H9 (cell line): ENCODE measurements at regions not wholly inside any gene's neighbourhood (a gene's known extent, or its start where the extent isn't known, plus 50 kb on each side); places are given as distances from the start of the nearest gene placed in this dataset.

Source experiments
- DNase-seq: peaks from one replicate; pipeline ENCODE4 v3.0.0-alpha.2; 2017
- H2AFZ ChIP-seq: one replicate; pipeline ENCODE4 v1.6.1; 2013; ENCODE audit warnings: mild to moderate bottlenecking, low read length, control low read depth, moderate library complexity
- H2AK5ac ChIP-seq: 2 replicates; pipeline ENCODE4 v1.6.1; 2013; ENCODE audit warnings: low read length, control low read depth, mixed read lengths; ENCODE audit not compliant: insufficient read length
- H2BK120ac ChIP-seq: one replicate; pipeline ENCODE4 v1.6.1; 2013; ENCODE audit warnings: low read depth, mild to moderate bottlenecking, low read length, control low read depth, inconsistent platforms; ENCODE audit not compliant: poor library complexity, severe bottlenecking
- H2BK12ac ChIP-seq: 2 replicates; pipeline ENCODE4 v1.6.1; 2013; ENCODE audit warnings: low read length, control low read depth, mixed read lengths, low read depth; ENCODE audit not compliant: insufficient read length
- H2BK15ac ChIP-seq: 2 replicates; pipeline ENCODE4 v1.6.1; 2013; ENCODE audit warnings: low read depth, low read length, control low read depth
- H2BK20ac ChIP-seq: one replicate; pipeline ENCODE4 v1.6.1; 2013; ENCODE audit warnings: low read depth, mild to moderate bottlenecking, low read length, control low read depth, inconsistent platforms; ENCODE audit not compliant: poor library complexity, severe bottlenecking
- H2BK5ac ChIP-seq: 2 replicates; pipeline ENCODE4 v1.6.1; 2013; ENCODE audit warnings: low read length, control low read depth, mixed read lengths; ENCODE audit not compliant: insufficient read length
- H3K14ac ChIP-seq: 2 replicates; pipeline ENCODE4 v1.6.1; 2013; ENCODE audit warnings: low read length, control low read depth; ENCODE audit not compliant: insufficient read depth
- H3K18ac ChIP-seq: 2 replicates; pipeline ENCODE4 v1.6.1; 2013; ENCODE audit warnings: low read depth, mild to moderate bottlenecking, mixed read lengths, low read length, control low read depth; ENCODE audit not compliant: insufficient read length
- H3K23ac ChIP-seq: 2 replicates; pipeline ENCODE4 v1.6.1; 2013; ENCODE audit warnings: low read length, control low read depth, mixed read lengths, low read depth; ENCODE audit not compliant: insufficient read length
- H3K23me2 ChIP-seq: 2 replicates; pipeline ENCODE4 v1.6.1; 2013; ENCODE audit warnings: low read depth, mild to moderate bottlenecking, mixed read lengths, low read length, control low read depth; ENCODE audit not compliant: insufficient read length, poor library complexity, severe bottlenecking
- H3K27ac ChIP-seq: 2 replicates; pipeline ENCODE4 v1.5.1; 2013; ENCODE audit warnings: low read length, control low read depth, mixed read lengths, low read depth; ENCODE audit not compliant: insufficient read length
- H3K27me3 ChIP-seq: 2 replicates; pipeline ENCODE4 v1.6.1; 2013; ENCODE audit warnings: low read length, control low read depth, inconsistent platforms; ENCODE audit not compliant: insufficient read depth
- H3K4ac ChIP-seq: 2 replicates; pipeline ENCODE4 v1.6.1; 2013; ENCODE audit warnings: low read depth, mild to moderate bottlenecking, control low read depth, inconsistent platforms, low read length, moderate library complexity
- H3K4me1 ChIP-seq: 2 replicates; pipeline ENCODE4 v1.6.1; 2013; ENCODE audit warnings: low read length, control low read depth, inconsistent platforms; ENCODE audit not compliant: insufficient read depth
- H3K4me2 ChIP-seq: 2 replicates; pipeline ENCODE4 v1.6.1; 2013; ENCODE audit warnings: low read length, control low read depth, mixed read lengths; ENCODE audit not compliant: insufficient read length, insufficient read depth
- H3K56ac ChIP-seq: 2 replicates; pipeline ENCODE4 v1.6.1; 2013; ENCODE audit warnings: low read depth, mild to moderate bottlenecking, mixed read lengths, low read length, control low read depth; ENCODE audit not compliant: insufficient read length
- H3K79me1 ChIP-seq: 2 replicates; pipeline ENCODE4 v1.6.1; 2013; ENCODE audit warnings: low read depth, mild to moderate bottlenecking, moderate library complexity, low read length, control low read depth, inconsistent platforms; ENCODE audit not compliant: insufficient read depth, poor library complexity, severe bottlenecking
- H3K79me2 ChIP-seq: 2 replicates; pipeline ENCODE4 v1.6.1; 2013; ENCODE audit warnings: low read length, control low read depth, inconsistent platforms; ENCODE audit not compliant: insufficient read depth
- H3K9ac ChIP-seq: 2 replicates; pipeline ENCODE4 v1.6.1; 2013; ENCODE audit warnings: low read length, control low read depth, mixed read lengths; ENCODE audit not compliant: insufficient read length; ENCODE audit errors: extremely low read depth
- H3K9me3 ChIP-seq: one replicate; pipeline ENCODE4 v1.6.1; 2013; ENCODE audit warnings: low read depth, low read length, inconsistent platforms; ENCODE audit not compliant: control insufficient read depth
- H3T11ph ChIP-seq: one replicate; pipeline ENCODE4 v1.6.1; 2013; ENCODE audit warnings: mild to moderate bottlenecking, low read length, control low read depth, inconsistent platforms
- H4K20me1 ChIP-seq: one replicate; pipeline ENCODE4 v1.6.1; 2013; ENCODE audit not compliant: control insufficient read depth, insufficient read length, insufficient read depth
- H4K5ac ChIP-seq: 2 replicates; pipeline ENCODE4 v1.6.1; 2013; ENCODE audit warnings: low read depth, mild to moderate bottlenecking, mixed read lengths, low read length, control low read depth; ENCODE audit not compliant: insufficient read length
- H4K8ac ChIP-seq: replicated peaks from 2 replicates; pipeline ENCODE4 v1.6.1; 2013; ENCODE audit warnings: low read length, control low read depth, mixed read lengths, low read depth; ENCODE audit not compliant: insufficient read length
- H4K91ac ChIP-seq: 2 replicates; pipeline ENCODE4 v1.6.1; 2013; ENCODE audit warnings: low read depth, mild to moderate bottlenecking, moderate library complexity, mixed read lengths, low read length, control low read depth; ENCODE audit not compliant: insufficient read length
- H3K27ac Mint-ChIP-seq, 3 experiments: 2 replicates in 2 of 3; 3 replicates in 1 of 3; pipeline ENCODE4 v1.8.0; 2020 to 2021; ENCODE audit warnings: mixed read lengths in 3 of 3, mild to moderate bottlenecking in 1 of 3, moderate library complexity in 1 of 3
- H3K27me3 Mint-ChIP-seq: 2 replicates; pipeline ENCODE4 v1.8.0; 2021; ENCODE audit warnings: low read depth, mild to moderate bottlenecking, moderate library complexity, mixed read lengths
- H3K36me3 Mint-ChIP-seq, 3 experiments: 2 replicates in 2 of 3; 3 replicates in 1 of 3; pipeline ENCODE4 v1.8.0; 2020 to 2021; ENCODE audit warnings: low read depth in 3 of 3, mixed read lengths in 3 of 3; ENCODE audit not compliant: insufficient read depth in 1 of 3
- H3K4me1 Mint-ChIP-seq, 2 experiments: 2 replicates each; pipeline ENCODE4 v1.8.0; 2020; ENCODE audit warnings: mixed read lengths in 2 of 2
- H3K4me3 Mint-ChIP-seq, 2 experiments: 2 replicates in 1 of 2; 3 replicates in 1 of 2; pipeline ENCODE4 v1.8.0; 2020 to 2021; ENCODE audit warnings: mild to moderate bottlenecking in 2 of 2, mixed read lengths in 2 of 2, moderate library complexity in 1 of 2
- H3K9me3 Mint-ChIP-seq, 2 experiments: 2 replicates in 1 of 2; 3 replicates in 1 of 2; pipeline ENCODE4 v1.8.0; 2020; ENCODE audit warnings: mild to moderate bottlenecking in 2 of 2, mixed read lengths in 2 of 2, moderate library complexity in 1 of 2
- WGBS: extraction: QIAGEN DNeasy Blood & Tissue Kit; methylation state at CpG from one replicate; pipeline ENCODE4 v1.1.7; 2013; ENCODE audit warnings: missing lambda C conversion rate, low lambda C conversion rate, mixed read lengths; ENCODE audit not compliant: insufficient read length; ENCODE audit errors: extremely low coverage; 5-methylcytosine and 5-hydroxymethylcytosine counted together
- TF ChIP-seq, protein P1 (sequence below): fragments of 200-600 bp; sonication (generic); conservative IDR thresholded peaks from 3 replicates; pipeline ENCODE4 v1.8.0; 2021; ENCODE audit warnings: antibody characterized with exemption, mild to moderate bottlenecking

- no peak overlapping the region for H3T11ph ChIP-seq
- no peaks in the 10 kb centered on the region for H3K9me3 ChIP-seq
- WGBS: no CpG with 5 or more reads among the region's 1 CpG
- DNase-seq: no peak
- Mint-ChIP-seq H3K4me1 (peaks cover 12 to 17% of the 10 kb centered on the region in 2 experiments), H3K36me3 (no peaks in the 10 kb centered on the region), H3K27me3 (peaks cover 21% of the 10 kb centered on the region), H3K4me3 (no peak overlapping the region), H3K9me3 (no peaks in the 10 kb centered on the region), H3K27ac (no peak overlapping the region)
- no peak overlapping the region for H2BK15ac ChIP-seq
- no peak overlapping the region for H4K8ac ChIP-seq
- no peaks in the 10 kb centered on the region for H3K79me1 ChIP-seq
- H3K14ac ChIP-seq: no peak overlapping the region
- H3K56ac ChIP-seq: no peak overlapping the region
- H2AFZ ChIP-seq: no peak overlapping the region
- no peak overlapping the region for H2BK120ac ChIP-seq
- H3K18ac ChIP-seq: no peak overlapping the region
- TF ChIP-seq, protein P1, sequence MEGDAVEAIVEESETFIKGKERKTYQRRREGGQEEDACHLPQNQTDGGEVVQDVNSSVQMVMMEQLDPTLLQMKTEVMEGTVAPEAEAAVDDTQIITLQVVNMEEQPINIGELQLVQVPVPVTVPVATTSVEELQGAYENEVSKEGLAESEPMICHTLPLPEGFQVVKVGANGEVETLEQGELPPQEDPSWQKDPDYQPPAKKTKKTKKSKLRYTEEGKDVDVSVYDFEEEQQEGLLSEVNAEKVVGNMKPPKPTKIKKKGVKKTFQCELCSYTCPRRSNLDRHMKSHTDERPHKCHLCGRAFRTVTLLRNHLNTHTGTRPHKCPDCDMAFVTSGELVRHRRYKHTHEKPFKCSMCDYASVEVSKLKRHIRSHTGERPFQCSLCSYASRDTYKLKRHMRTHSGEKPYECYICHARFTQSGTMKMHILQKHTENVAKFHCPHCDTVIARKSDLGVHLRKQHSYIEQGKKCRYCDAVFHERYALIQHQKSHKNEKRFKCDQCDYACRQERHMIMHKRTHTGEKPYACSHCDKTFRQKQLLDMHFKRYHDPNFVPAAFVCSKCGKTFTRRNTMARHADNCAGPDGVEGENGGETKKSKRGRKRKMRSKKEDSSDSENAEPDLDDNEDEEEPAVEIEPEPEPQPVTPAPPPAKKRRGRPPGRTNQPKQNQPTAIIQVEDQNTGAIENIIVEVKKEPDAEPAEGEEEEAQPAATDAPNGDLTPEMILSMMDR: no peak
- H4K91ac ChIP-seq: no peak overlapping the region
- no peak overlapping the region for H3K9ac ChIP-seq
- no peaks in the 10 kb centered on the region for H3K23me2 ChIP-seq
- no peaks in the 10 kb centered on the region for H3K79me2 ChIP-seq
- no peak overlapping the region for H2BK5ac ChIP-seq
- no peak overlapping the region for H3K23ac ChIP-seq
- H3K4ac ChIP-seq: no peak overlapping the region
- no peak overlapping the region for H3K27ac ChIP-seq
- no peak overlapping the region for H4K5ac ChIP-seq
- H3K4me2 ChIP-seq: no peak overlapping the region
- no peak overlapping the region for H2BK12ac ChIP-seq
- H3K27me3 ChIP-seq: no peaks in the 10 kb centered on the region
- no peak overlapping the region for H2AK5ac ChIP-seq
- no peaks in the 10 kb centered on the region; the same call in 1 of the 2 replicates for H3K4me1 ChIP-seq
- H4K20me1 ChIP-seq: peaks cover 2% of the 10 kb centered on the region
- H2BK20ac ChIP-seq: no peak overlapping the region
Measured at GRCh38 chr2:126826491-126826890, 72.2 kb upstream of the TEX51 start.
